ENCODE measurements at regions not wholly inside any gene's neighbourhood (a gene's known extent, or its start where the extent isn't known, plus 50 kb on each side); places are given as distances from the start of the nearest gene placed in this dataset.

DNA sequence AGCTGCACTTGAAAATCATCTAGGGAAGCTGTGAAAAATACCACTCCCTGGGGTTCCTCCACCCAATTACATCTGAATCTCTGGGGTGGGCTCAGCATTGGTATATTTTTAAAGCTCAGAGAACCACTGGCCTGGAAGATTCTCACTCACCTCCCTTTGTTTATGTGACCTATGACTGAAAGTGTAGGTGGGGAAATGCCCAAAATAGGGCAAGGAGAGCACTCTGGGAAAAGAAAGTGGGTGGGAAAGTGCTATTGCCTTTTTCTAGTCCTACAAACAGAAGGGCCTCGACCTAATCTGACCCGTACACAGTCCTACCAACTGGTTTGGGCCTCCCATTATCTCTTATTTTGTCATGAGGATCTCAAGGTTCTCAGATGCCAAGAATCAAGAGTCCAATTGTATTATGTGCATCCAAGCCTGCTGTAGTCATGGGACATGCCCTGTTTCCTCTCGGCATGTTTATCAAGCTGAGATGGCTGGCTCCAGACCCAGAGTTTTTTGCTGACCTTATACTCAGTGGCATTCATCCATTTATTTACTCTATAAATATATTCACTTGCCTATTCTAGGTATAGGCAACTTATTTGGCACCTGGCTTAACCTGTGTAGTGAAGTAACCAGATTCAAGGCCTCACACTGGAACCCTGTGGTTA is 483.7 kb downstream of the ENC1 start:
- no peak for DNase-seq (ENCODE audit: low read depth in 2 of 2)

DNA sequence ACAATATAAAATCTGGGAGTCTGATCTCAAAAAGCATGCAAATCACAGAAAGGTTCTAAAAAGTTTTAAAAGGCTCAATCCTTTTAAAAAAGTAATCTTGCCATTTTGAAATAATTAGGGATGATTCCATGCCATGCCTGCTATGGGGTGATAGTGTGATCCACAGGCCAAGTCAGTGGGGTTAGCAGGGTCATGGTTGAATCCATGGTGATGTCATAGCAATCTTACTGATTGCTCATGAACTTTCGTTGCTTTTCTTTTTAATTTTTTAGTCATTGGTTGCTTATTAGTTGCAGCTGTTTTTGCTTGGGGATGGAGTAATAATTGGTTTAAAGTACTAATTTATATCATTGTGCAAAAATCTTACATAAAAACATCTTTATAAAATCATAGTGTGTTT is 485.0 kb downstream of the ENC1 start:
- DNase-seq (ENCODE audit: low read depth in 2 of 2), result no peak

GRCh38 chr5:74154526-74154925 is 486.0 kb downstream of the ENC1 start:
- no peak for DNase-seq (ENCODE audit: low read depth in 2 of 2)

- no peak for DNase-seq (ENCODE audit: low read depth in 2 of 2)
Measured at GRCh38 chr5:74153255-74153790, 487.2 kb downstream of the ENC1 start.

DNA sequence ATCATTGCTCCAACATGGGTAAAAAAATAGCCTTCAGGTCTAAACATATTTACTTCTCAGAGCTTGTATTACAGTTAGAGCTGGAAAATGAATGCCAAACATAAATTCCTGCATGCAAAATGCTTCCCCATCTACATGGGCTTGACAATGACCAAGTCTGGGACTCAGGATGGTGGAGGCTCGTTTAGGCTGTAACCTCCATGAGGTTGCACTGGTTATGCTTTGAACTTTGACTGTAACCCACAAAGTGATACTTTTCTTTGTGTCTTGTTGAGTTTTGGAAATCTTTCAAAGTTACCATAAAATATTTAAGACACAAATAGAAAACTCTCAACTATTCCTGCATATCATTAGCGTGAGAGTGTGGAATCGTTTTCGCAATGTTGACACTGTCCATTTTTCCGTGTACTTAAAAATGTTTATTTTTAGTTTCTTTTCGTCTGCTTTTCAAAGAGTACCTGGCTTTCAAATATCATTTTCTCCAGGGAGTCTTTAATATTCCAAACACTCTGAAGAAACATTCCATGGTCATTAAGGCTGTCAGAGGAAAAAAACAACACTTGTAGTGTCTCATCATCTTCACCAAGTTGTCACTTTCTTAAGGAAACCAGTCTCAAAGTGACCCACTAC is 487.8 kb downstream of the ENC1 start:
- no peak for DNase-seq (ENCODE audit: low read depth in 2 of 2)

GRCh38 chr5:74152136-74152535 is 488.4 kb downstream of the ENC1 start:
- no peak for DNase-seq (ENCODE audit: low read depth in 2 of 2)

GRCh38 chr5:74149395-74149794 is 491.1 kb downstream of the ENC1 start:
- DNase-seq (ENCODE audit: low read depth in 2 of 2), result no peak

DNA sequence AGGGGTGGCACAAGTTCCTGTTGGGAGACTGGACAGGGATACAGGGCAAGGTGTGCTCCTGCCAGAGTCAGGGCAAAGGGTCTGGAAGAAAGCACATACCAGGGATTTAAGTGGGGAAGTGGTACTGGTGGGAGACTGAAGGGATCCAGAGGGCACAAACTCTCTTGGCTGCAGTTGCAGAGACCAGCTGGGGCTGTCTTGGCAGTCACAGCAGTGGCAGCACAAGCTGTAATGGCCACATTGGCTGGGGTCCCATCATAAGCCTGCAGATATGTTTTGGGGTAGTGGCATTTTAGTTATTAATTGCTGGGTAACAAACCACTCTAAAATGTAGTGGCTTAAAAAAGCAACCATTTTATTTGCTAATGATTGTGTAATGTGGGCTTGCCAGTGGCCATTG is 492.2 kb downstream of the ENC1 start:
- DNase-seq (ENCODE audit: low read depth in 2 of 2), result no peak

GRCh38 chr5:74146796-74147195 is 493.7 kb downstream of the ENC1 start:
- no peak for DNase-seq (ENCODE audit: low read depth in 2 of 2)

GRCh38 chr5:74145951-74146350 is 494.6 kb downstream of the ENC1 start:
- DNase-seq (ENCODE audit: low read depth in 2 of 2), result no peak

DNA sequence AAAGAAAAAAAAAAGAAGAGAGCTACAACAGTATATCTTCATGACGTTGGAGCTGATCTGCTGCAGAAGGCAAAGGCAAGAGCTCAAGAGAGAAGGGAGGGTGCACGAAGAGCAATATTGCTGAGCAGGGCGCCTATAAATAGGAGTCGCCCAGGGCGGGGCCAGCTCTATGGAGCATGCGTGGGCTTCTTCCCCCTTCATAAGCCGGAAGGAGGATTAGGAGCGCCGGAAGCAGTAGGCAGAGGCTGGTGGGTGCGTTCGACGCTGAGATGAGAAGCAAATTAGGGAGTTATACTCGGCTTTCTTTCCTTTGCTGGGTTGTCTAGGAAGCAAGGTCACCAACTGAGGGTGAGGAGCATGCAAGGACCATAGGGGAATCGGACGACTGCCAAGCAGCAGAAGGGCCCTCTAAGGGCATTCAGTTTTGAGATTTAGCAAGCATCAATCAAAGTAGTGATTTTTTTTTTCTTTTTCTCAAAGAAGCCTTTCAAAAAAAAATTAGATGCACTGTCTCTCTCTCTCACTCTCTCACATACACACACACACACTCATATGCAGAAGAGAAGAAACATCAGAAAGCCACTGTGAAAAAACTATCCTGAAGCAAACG is 496.7 kb downstream of the ENC1 start:
- DNase-seq (ENCODE audit: low read depth in 2 of 2), result no peak

DNA sequence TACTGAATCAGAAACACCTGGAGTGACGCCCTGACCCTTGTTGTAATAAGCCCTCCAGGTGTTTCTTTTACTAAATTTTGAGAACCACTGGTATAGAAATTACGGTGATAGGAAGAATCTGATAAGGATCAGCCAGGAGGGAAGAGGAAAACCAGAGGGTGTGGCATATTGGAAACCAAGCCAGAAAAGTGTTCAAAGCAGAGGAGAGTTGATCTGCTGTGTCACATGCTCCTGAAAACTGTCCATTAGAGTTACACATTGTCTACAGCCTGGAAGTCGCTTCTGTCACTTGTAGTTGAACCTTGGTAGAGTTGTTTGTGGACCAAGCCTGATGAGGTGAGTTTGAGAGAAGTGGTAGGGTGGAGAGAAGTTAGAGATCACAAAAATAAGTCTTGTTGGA is 497.4 kb downstream of the ENC1 start:
- DNase-seq (ENCODE audit: low read depth in 2 of 2), result no peak

DNA sequence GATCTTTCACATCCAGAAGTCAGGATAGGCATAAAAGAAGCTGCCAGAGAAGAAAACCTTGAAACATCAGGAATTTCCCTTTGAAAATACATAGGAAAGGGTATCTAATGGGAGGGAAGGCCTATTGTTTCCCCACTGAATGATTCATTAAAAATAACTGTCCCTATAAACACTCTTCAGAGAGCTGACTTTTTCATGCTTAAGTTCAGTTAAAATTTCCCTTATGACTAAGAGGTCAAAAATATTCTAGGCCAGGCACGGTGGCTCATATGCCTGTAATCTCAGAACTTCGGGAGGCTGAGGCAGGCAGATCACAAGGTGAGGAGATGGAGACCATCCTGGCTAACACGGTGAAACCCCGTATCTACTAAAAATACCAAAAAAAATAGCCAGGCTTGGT is 499.5 kb downstream of the ENC1 start:
- DNase-seq (ENCODE audit: low read depth in 2 of 2), result no peak

GRCh38 chr5:74140409-74140808 is 500.1 kb downstream of the ENC1 start:
- no peak for DNase-seq (ENCODE audit: low read depth in 2 of 2)

GRCh38 chr5:74139589-74139988 is 500.9 kb downstream of the ENC1 start:
- DNase-seq (ENCODE audit: low read depth in 2 of 2), result no peak

- no peak for DNase-seq (ENCODE audit: low read depth in 2 of 2)
Measured at GRCh38 chr5:74138721-74139120, 501.8 kb downstream of the ENC1 start.

- no peak for DNase-seq (ENCODE audit: low read depth in 2 of 2)
Measured at GRCh38 chr5:74136276-74136825, 504.2 kb downstream of the ENC1 start.

DNA sequence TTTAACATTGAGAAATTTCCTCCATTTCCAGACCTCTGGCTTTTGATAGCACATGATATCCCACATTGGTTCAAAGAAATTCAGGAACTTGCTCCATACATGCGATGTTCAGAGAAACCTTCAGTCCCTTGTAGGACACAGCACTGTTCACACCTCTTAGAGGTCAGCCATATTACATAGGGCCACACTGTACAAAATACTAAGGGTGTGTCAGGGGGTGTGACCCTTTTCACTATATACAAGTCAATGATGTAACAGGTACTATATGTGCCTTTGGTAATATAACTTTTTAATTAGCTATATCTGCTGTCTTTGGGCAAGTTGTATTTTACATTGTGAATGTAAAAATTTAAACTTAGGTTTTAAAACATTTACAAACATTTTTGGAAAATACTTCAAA is 505.5 kb downstream of the ENC1 start:
- no peak for DNase-seq (ENCODE audit: low read depth in 2 of 2)

DNA sequence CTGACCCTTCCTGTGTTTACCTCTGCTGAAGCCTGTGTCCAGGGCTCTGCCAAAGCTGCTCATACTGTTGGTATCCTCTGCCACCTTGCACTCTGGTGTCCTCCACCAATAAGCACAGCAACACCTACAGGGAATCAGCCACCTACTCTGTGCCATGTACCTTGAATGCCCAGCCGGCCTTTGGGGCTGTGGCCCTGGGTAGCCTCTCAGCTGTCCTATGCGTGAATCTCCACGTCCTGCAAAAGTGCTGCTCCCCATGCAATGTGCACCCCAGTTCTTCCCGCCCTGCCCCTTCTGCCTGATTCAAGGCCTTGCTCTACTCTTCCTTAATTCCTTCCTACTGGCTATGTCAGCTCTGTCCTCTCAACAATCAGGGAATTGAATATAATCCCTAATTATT is 506.5 kb downstream of the ARHGEF28 start:
- no peak for DNase-seq (ENCODE audit: low read depth in 2 of 2)

- DNase-seq (ENCODE audit: low read depth in 2 of 2), result no peak
Measured at GRCh38 chr5:74131250-74131649, 505.3 kb downstream of the ARHGEF28 start.

GRCh38 chr5:74130155-74130897 is 504.3 kb downstream of the ARHGEF28 start:
- no peak for DNase-seq (ENCODE audit: low read depth in 2 of 2)

All from stimulated activated CD8-positive, alpha-beta memory T cell treated with anti-CD3 and anti-CD28 coated beads, Interleukin-15, amount 100 ng/mL, for 4 hours (primary cell).